T-helper 1 cell treated with Interleukin-12 subunit alpha and Interleukin-12 subunit beta and Interleukin-4 antibody, amounts not matched to agents 30 μg/mL and 1 μg/mL, for 36 hours (primary cell): ENCODE measurements at regions not wholly inside any gene's neighbourhood (a gene's known extent, or its start where the extent isn't known, plus 50 kb on each side); places are given as distances from the start of the nearest gene placed in this dataset.
"Not testable (repeated sequence)": the region's sequence is repeated elsewhere in the genome, so short reads cannot be mapped to it uniquely, and the experiment has no call there.

ENCODE experiments used
- H3K27ac Mint-ChIP-seq: one replicate; pipeline ENCODE4 v1.8.0; 2021; ENCODE audit warnings: mild to moderate bottlenecking, mixed read lengths
- H3K27me3 Mint-ChIP-seq: one replicate; pipeline ENCODE4 v1.8.0; 2021; ENCODE audit warnings: low read depth, mixed read lengths
- H3K36me3 Mint-ChIP-seq: one replicate; pipeline ENCODE4 v1.8.0; 2021; ENCODE audit warnings: low read depth, mixed read lengths
- H3K4me1 Mint-ChIP-seq: one replicate; pipeline ENCODE4 v1.8.0; 2021; ENCODE audit warnings: low read depth, mixed read lengths
- H3K4me3 Mint-ChIP-seq: one replicate; pipeline ENCODE4 v1.8.0; 2021; ENCODE audit warnings: mild to moderate bottlenecking, moderate library complexity, mixed read lengths
- H3K9me3 Mint-ChIP-seq: one replicate; pipeline ENCODE4 v1.8.0; 2021; ENCODE audit warnings: mixed read lengths

GRCh38 chr12:17875230-17875629, 214.8 kb downstream of the RERGL start:
- no peaks in the 10 kb centered on the region for H3K36me3 Mint-ChIP-seq

GRCh38 chr12:17866802-17867201, 223.2 kb downstream of the RERGL start:
- Mint-ChIP-seq H3K27ac (no peak overlapping the region), H3K9me3 (peaks cover 41% of the 10 kb centered on the region), H3K4me3 (no peak overlapping the region), H3K36me3 (no peaks in the 10 kb centered on the region), H3K27me3 (no peaks in the 10 kb centered on the region), H3K4me1 (no peaks in the 10 kb centered on the region)

More at GRCh38 chr12:17875230-17875629, 214.8 kb downstream of the RERGL start:
- no peak overlapping the region for H3K27ac Mint-ChIP-seq
- H3K9me3 Mint-ChIP-seq = peaks cover 32% of the 10 kb centered on the region
- no peaks in the 10 kb centered on the region for H3K27me3 Mint-ChIP-seq
- no peaks in the 10 kb centered on the region for H3K4me1 Mint-ChIP-seq
- no peak overlapping the region for H3K4me3 Mint-ChIP-seq

GRCh38 chr12:17855548-17855947, 234.4 kb downstream of the RERGL start:
- H3K27ac Mint-ChIP-seq, H3K4me3 Mint-ChIP-seq, H3K36me3 Mint-ChIP-seq, H3K27me3 Mint-ChIP-seq, H3K4me1 Mint-ChIP-seq: not testable (repeated sequence)
- peaks cover 14% of the 10 kb centered on the region for H3K9me3 Mint-ChIP-seq

- H3K27ac Mint-ChIP-seq = no peak overlapping the region
- no peaks in the 10 kb centered on the region for H3K27me3 Mint-ChIP-seq
- no peaks in the 10 kb centered on the region for H3K4me1 Mint-ChIP-seq
- peaks cover 14% of the 10 kb centered on the region for H3K9me3 Mint-ChIP-seq
- H3K4me3 Mint-ChIP-seq = no peak overlapping the region
- no peaks in the 10 kb centered on the region for H3K36me3 Mint-ChIP-seq
These were observed 236.9 kb downstream of the RERGL start for GRCh38 chr12:17853054-17853453.

GRCh38 chr12:17841496-17841895, 248.5 kb downstream of the RERGL start:
- H3K27ac Mint-ChIP-seq = no peak overlapping the region
- H3K9me3 Mint-ChIP-seq = peaks cover 14% of the 10 kb centered on the region
- no peak overlapping the region for H3K4me3 Mint-ChIP-seq
- H3K27me3 Mint-ChIP-seq = no peaks in the 10 kb centered on the region
- no peaks in the 10 kb centered on the region for H3K4me1 Mint-ChIP-seq
- no peaks in the 10 kb centered on the region for H3K36me3 Mint-ChIP-seq

GRCh38 chr12:17829813-17830212, 260.2 kb downstream of the RERGL start:
- Mint-ChIP-seq H3K4me1 (no peaks in the 10 kb centered on the region), H3K27me3 (no peaks in the 10 kb centered on the region), H3K27ac (no peak overlapping the region), H3K36me3 (no peaks in the 10 kb centered on the region), H3K4me3 (no peak overlapping the region), H3K9me3 (peaks cover 15% of the 10 kb centered on the region)

- Mint-ChIP-seq H3K4me3 (no peak overlapping the region), H3K4me1 (no peaks in the 10 kb centered on the region), H3K27me3 (no peaks in the 10 kb centered on the region), H3K27ac (no peak overlapping the region), H3K9me3 (peaks cover 22% of the 10 kb centered on the region), H3K36me3 (no peaks in the 10 kb centered on the region)
These were observed 271.1 kb downstream of the RERGL start for GRCh38 chr12:17818931-17819330.

- H3K9me3 Mint-ChIP-seq = peaks cover 42% of the 10 kb centered on the region
- no peaks in the 10 kb centered on the region for H3K36me3 Mint-ChIP-seq
These were observed 279.6 kb downstream of the RERGL start for GRCh38 chr12:17810399-17810798.

GRCh38 chr12:17809206-17809605, 280.8 kb downstream of the RERGL start:
- Mint-ChIP-seq H3K36me3 (no peaks in the 10 kb centered on the region), H3K27me3 (no peaks in the 10 kb centered on the region), H3K9me3 (peaks cover 35% of the 10 kb centered on the region), H3K4me1 (no peaks in the 10 kb centered on the region), H3K4me3 (no peak overlapping the region), H3K27ac (no peak overlapping the region)

More at GRCh38 chr12:17810399-17810798, 279.6 kb downstream of the RERGL start:
- Mint-ChIP-seq H3K4me3 (no peak overlapping the region), H3K27ac (no peak overlapping the region), H3K27me3 (no peaks in the 10 kb centered on the region), H3K4me1 (no peaks in the 10 kb centered on the region)

GRCh38 chr12:17802657-17803641, 287.0 kb downstream of the RERGL start:
- Mint-ChIP-seq H3K9me3 (peaks cover 31% of the 10 kb centered on the region), H3K4me3 (no peak overlapping the region), H3K4me1 (no peaks in the 10 kb centered on the region), H3K27ac (no peak overlapping the region), H3K27me3 (no peaks in the 10 kb centered on the region), H3K36me3 (no peaks in the 10 kb centered on the region)

- H3K27me3 Mint-ChIP-seq = no peaks in the 10 kb centered on the region
- no peaks in the 10 kb centered on the region for H3K36me3 Mint-ChIP-seq
- no peaks in the 10 kb centered on the region for H3K4me1 Mint-ChIP-seq
- no peak overlapping the region for H3K4me3 Mint-ChIP-seq
- peaks cover 20% of the 10 kb centered on the region for H3K9me3 Mint-ChIP-seq
- no peak overlapping the region for H3K27ac Mint-ChIP-seq
These were observed 296.1 kb downstream of the RERGL start for GRCh38 chr12:17793854-17794253.

- H3K36me3 Mint-ChIP-seq = no peaks in the 10 kb centered on the region
- H3K27me3 Mint-ChIP-seq = no peaks in the 10 kb centered on the region
- H3K4me3 Mint-ChIP-seq = no peak overlapping the region
- no peak overlapping the region for H3K27ac Mint-ChIP-seq
- no peaks in the 10 kb centered on the region for H3K4me1 Mint-ChIP-seq
- peaks cover 25% of the 10 kb centered on the region for H3K9me3 Mint-ChIP-seq
These were observed 311.8 kb downstream of the RERGL start for GRCh38 chr12:17778242-17778641.

GRCh38 chr12:17763366-17763765, 326.6 kb downstream of the RERGL start:
- Mint-ChIP-seq H3K9me3 (peaks cover 46% of the 10 kb centered on the region), H3K4me1 (no peaks in the 10 kb centered on the region), H3K36me3 (no peaks in the 10 kb centered on the region), H3K27me3 (no peaks in the 10 kb centered on the region), H3K27ac (no peak overlapping the region), H3K4me3 (no peak overlapping the region)

GRCh38 chr12:17759982-17760381, 330.0 kb downstream of the RERGL start:
- H3K27ac Mint-ChIP-seq = no peak overlapping the region
- H3K27me3 Mint-ChIP-seq = no peaks in the 10 kb centered on the region
- H3K4me1 Mint-ChIP-seq = no peaks in the 10 kb centered on the region
- H3K4me3 Mint-ChIP-seq = no peak overlapping the region
- peaks cover 56% of the 10 kb centered on the region for H3K9me3 Mint-ChIP-seq
- H3K36me3 Mint-ChIP-seq = no peaks in the 10 kb centered on the region
